IMR-90 (cell line): ENCODE measurements at regions not wholly inside any gene's neighbourhood (a gene's known extent, or its start where the extent isn't known, plus 50 kb on each side); places are given as distances from the start of the nearest gene placed in this dataset.

Source experiments
- ATAC-seq: fragments of 200-7000 bp; cut with Tn5 transposase; 2 replicates; pipeline ENCODE4 v1.9.1; 2020; ENCODE audit warnings: low read depth, mild to moderate bottlenecking, moderate library complexity
- BruUV-seq: library from RNA; stranded (reverse); fragments of 400-500 nt; replicated peaks from 2 replicates; lab custom pipeline; 2021; lab: Mats Ljungman, UMichigan
- CTCF ChIA-PET: fragments of 300-600 bp; formaldehyde crosslinking; extraction: SDS; loops from one replicate; lab custom pipeline; 2021; ENCODE audit warnings: antibody characterized with exemption; lab: Yijun Ruan, JAX
- POLR2A ChIA-PET: fragments of 300-600 bp; sonication (Branson Sonifier 250); formaldehyde crosslinking; loops from one replicate; lab custom pipeline; 2022; ENCODE audit warnings: antibody characterized with exemption; ENCODE audit not compliant: unreplicated experiment; lab: Charles Lee
- DNase-seq: peaks from one replicate; pipeline ENCODE4 v3.0.0; 2013
- H2AFZ ChIP-seq: replicated peaks from 2 replicates; pipeline ENCODE3; 2013; ENCODE audit warnings: low read length, mild to moderate bottlenecking; ENCODE audit not compliant: poor library complexity
- H2AK5ac ChIP-seq: 2 replicates; pipeline ENCODE4 v1.6.1; 2013; ENCODE audit warnings: low read depth, low read length, inconsistent platforms
- H2AK9ac ChIP-seq: replicated peaks from 2 replicates; pipeline ENCODE3; 2013; ENCODE audit warnings: mild to moderate bottlenecking, low read depth, low read length, moderate library complexity; ENCODE audit not compliant: poor library complexity
- H2BK120ac ChIP-seq: 2 replicates; pipeline ENCODE4 v1.6.1; 2013; ENCODE audit warnings: low read depth, low read length, inconsistent platforms
- H2BK15ac ChIP-seq: 3 replicates; pipeline ENCODE4 v1.6.1; 2013; ENCODE audit warnings: low read depth, low read length, inconsistent platforms
- H2BK20ac ChIP-seq: 2 replicates; pipeline ENCODE4 v1.6.1; 2013; ENCODE audit warnings: low read depth, mild to moderate bottlenecking, inconsistent platforms, low read length, moderate library complexity
- H2BK5ac ChIP-seq: 2 replicates; pipeline ENCODE4 v1.6.1; 2013; ENCODE audit warnings: mild to moderate bottlenecking, low read depth, low read length, inconsistent platforms; ENCODE audit not compliant: poor library complexity, severe bottlenecking
- H3K14ac ChIP-seq: replicated peaks from 2 replicates; pipeline ENCODE4 v1.6.1; 2013; ENCODE audit warnings: low read depth, low read length, inconsistent platforms
- H3K18ac ChIP-seq: 2 replicates; pipeline ENCODE4 v1.6.1; 2013; ENCODE audit warnings: low read depth, low read length, control low read depth
- H3K23ac ChIP-seq: 2 replicates; pipeline ENCODE4 v1.6.1; 2013; ENCODE audit warnings: low read depth, low read length, inconsistent platforms
- H3K27ac ChIP-seq: 2 replicates; pipeline ENCODE4 v1.5.1; 2013; ENCODE audit warnings: mild to moderate bottlenecking, control low read depth, low read length; ENCODE audit not compliant: insufficient read depth
- H3K27me3 ChIP-seq: 2 replicates; pipeline ENCODE4 v1.6.1; 2013; ENCODE audit warnings: low read length; ENCODE audit not compliant: control insufficient read depth, insufficient read depth
- H3K36me3 ChIP-seq: 2 replicates; pipeline ENCODE4 v1.6.1; 2013; ENCODE audit warnings: low read length, mixed read lengths; ENCODE audit not compliant: control insufficient read depth, insufficient read depth
- H3K4ac ChIP-seq: 2 replicates; pipeline ENCODE4 v1.6.1; 2013; ENCODE audit warnings: low read depth, low read length, inconsistent platforms
- H3K4me1 ChIP-seq: 2 replicates; pipeline ENCODE4 v1.6.1; 2013; ENCODE audit warnings: low read length, mixed read lengths; ENCODE audit not compliant: control insufficient read depth, insufficient read depth
- H3K4me2 ChIP-seq: 2 replicates; pipeline ENCODE4 v1.6.1; 2013; ENCODE audit warnings: low read depth, mild to moderate bottlenecking, control low read depth, low read length, moderate library complexity
- H3K4me3 ChIP-seq: 2 replicates; pipeline ENCODE4 v1.5.1; 2013; ENCODE audit warnings: low read depth, mild to moderate bottlenecking, control low read depth, low read length, moderate library complexity; ENCODE audit not compliant: insufficient read depth
- H3K56ac ChIP-seq: 2 replicates; pipeline ENCODE4 v1.6.1; 2013; ENCODE audit warnings: low read length, inconsistent platforms; ENCODE audit not compliant: insufficient read depth; ENCODE audit errors: extremely low read depth
- H3K79me1 ChIP-seq, 2 experiments: 2 replicates each; pipeline ENCODE4 v1.6.1; 2013; ENCODE audit warnings: low read length in 2 of 2, inconsistent platforms in 1 of 2, low read depth in 1 of 2
- H3K9ac ChIP-seq: 2 replicates; pipeline ENCODE4 v1.6.1; 2013; ENCODE audit warnings: low read depth, low read length, control low read depth
- H3K9me1 ChIP-seq: 2 replicates; pipeline ENCODE4 v1.6.1; 2013; ENCODE audit warnings: low read length, inconsistent platforms; ENCODE audit not compliant: insufficient read depth
- H3K9me3 ChIP-seq: 2 replicates; pipeline ENCODE4 v1.6.1; 2013; ENCODE audit warnings: low read length; ENCODE audit not compliant: control insufficient read depth, insufficient read depth
- H4K20me1 ChIP-seq: 2 replicates; pipeline ENCODE4 v1.6.1; 2013; ENCODE audit warnings: low read length, inconsistent platforms; ENCODE audit not compliant: insufficient read depth
- H4K5ac ChIP-seq: 2 replicates; pipeline ENCODE4 v1.6.1; 2013; ENCODE audit warnings: mild to moderate bottlenecking, low read depth, low read length, control low read depth
- H4K8ac ChIP-seq, 2 experiments: 2 replicates each; pipeline ENCODE4 v1.6.1; 2013; ENCODE audit warnings: low read depth in 2 of 2, low read length in 2 of 2, control low read depth in 1 of 2, inconsistent platforms in 1 of 2
- H4K91ac ChIP-seq: 2 replicates; pipeline ENCODE4 v1.6.1; 2013; ENCODE audit warnings: low read depth, low read length, inconsistent platforms; ENCODE audit not compliant: insufficient read depth
- MAZ ChIP-seq: IDR thresholded peaks from 2 replicates; pipeline ENCODE4 v1.6.1; 2012; ENCODE audit warnings: low read depth, mild to moderate bottlenecking, low read length, improper control_type of control experiment, moderate library complexity, borderline replicate concordance
- MXI1 ChIP-seq: IDR thresholded peaks from 2 replicates; pipeline ENCODE4 v1.6.1; 2012; ENCODE audit warnings: low read depth, mild to moderate bottlenecking, low read length, moderate library complexity, borderline replicate concordance
- NFE2L2 ChIP-seq: fragments of 150-350 bp; IDR thresholded peaks from 2 replicates; pipeline ENCODE4 v1.6.1; 2016; ENCODE audit warnings: low read depth, mild to moderate bottlenecking, low read length
- RCOR1 ChIP-seq: IDR thresholded peaks from 2 replicates; pipeline ENCODE4 v1.6.1; 2012; ENCODE audit warnings: mild to moderate bottlenecking, low read length, improper control_type of control experiment; ENCODE audit not compliant: insufficient replicate concordance
- RFX5 ChIP-seq: IDR thresholded peaks from 2 replicates; pipeline ENCODE4 v1.8.0; 2012; ENCODE audit warnings: low read depth, mild to moderate bottlenecking, low read length, moderate library complexity
- SMC3 ChIP-seq: fragments of 150-350 bp; IDR thresholded peaks from 2 replicates; pipeline ENCODE4 v1.6.1; 2016; ENCODE audit warnings: low read depth, mild to moderate bottlenecking, antibody characterized with exemption, low read length, moderate library complexity
- WGBS, 2 experiments: methylation state at CpG; one replicate each; pipeline versions ENCODE4 v1.1.5 to v1.1.7; 2013; ENCODE audit warnings: missing lambda C conversion rate in 2 of 2; ENCODE audit not compliant: insufficient read length in 1 of 2; ENCODE audit errors: extremely low coverage in 2 of 2; 5-methylcytosine and 5-hydroxymethylcytosine counted together
- dilution Hi-C: fragments of 300-500 bp; cut with HindIII; formaldehyde crosslinking; loops from one replicate; pipeline ENCODE4 v1.14.3; 2018; ENCODE audit warnings: low sequenced_read_pairs; ENCODE audit not compliant: unreplicated experiment
- in situ Hi-C: fragments of 300-500 bp; cut with MboI; formaldehyde crosslinking; loops from 3 replicates; pipeline ENCODE4 v1.14.3; 2019; ENCODE audit warnings: low sequenced_read_pairs, inconsistent platforms, mixed read lengths
- intact Hi-C: fragments of 100-400 bp; cut with micrococcal nuclease; formaldehyde crosslinking; loops from 2 replicates; pipeline ENCODE4 v1.10.0; 2022

GRCh38 chr7:57398548-57398947, 51.4 kb upstream of the ZNF716 start:
- H2BK15ac ChIP-seq, result no peak overlapping the region
- H2BK5ac ChIP-seq, result no peak overlapping the region
- no peak overlapping the region for H3K14ac ChIP-seq
- peaks cover 10% of the 10 kb centered on the region; the same call in 1 of the 2 replicates for H3K9me3 ChIP-seq
- no peaks in the 10 kb centered on the region for H4K20me1 ChIP-seq
- CTCF ChIA-PET, result no interaction called here
- H3K27me3 ChIP-seq, result no peaks in the 10 kb centered on the region
- TF ChIP-seq NFE2L2, result no peak
- no peak for TF ChIP-seq RCOR1
- no peak for TF ChIP-seq RFX5
- no peak for TF ChIP-seq MXI1
- TF ChIP-seq SMC3, result no peak
- TF ChIP-seq MAZ, result no peak
- H2AK9ac ChIP-seq, result no peak overlapping the region
- no peak overlapping the region for H2BK120ac ChIP-seq
- DNase-seq, result no peak
- intact Hi-C loops, result no loop called here
- no peak overlapping the region for H3K27ac ChIP-seq
- dilution Hi-C loops, result no loop called here
- H4K5ac ChIP-seq, result no peak overlapping the region
- no peaks in the 10 kb centered on the region for H3K4me1 ChIP-seq
- H3K79me1 ChIP-seq, result no peaks in the 10 kb centered on the region
- H3K9ac ChIP-seq, result no peak overlapping the region
- H3K18ac ChIP-seq, result no peak overlapping the region
- no peak overlapping the region for H3K56ac ChIP-seq
- H3K23ac ChIP-seq, result no peak overlapping the region
- no peaks in the 10 kb centered on the region for H3K36me3 ChIP-seq
- no TSS peak for BruUV-seq
- no peak overlapping the region for H4K8ac ChIP-seq
- POLR2A ChIA-PET, result no interaction called here
- H3K9me1 ChIP-seq, result no peaks in the 10 kb centered on the region
- H2BK20ac ChIP-seq, result no peak overlapping the region
- no peak overlapping the region for H2AFZ ChIP-seq
- WGBS, 2 experiments, result 80% methylated on average over 2 of the region's 14 CpGs; no CpG with 5 or more reads in 1 of the 2 experiments
- H2AK5ac ChIP-seq, result no peak overlapping the region
- H4K91ac ChIP-seq, result no peak overlapping the region
- in situ Hi-C loops, result no loop called here
- H3K4ac ChIP-seq, result no peak overlapping the region
- no peak for ATAC-seq
- H3K4me3 ChIP-seq, result no peak overlapping the region
- no peak overlapping the region for H3K4me2 ChIP-seq
